Ascending aorta (tissue), 2 donors: ENCODE measurements at regions not wholly inside any gene's neighbourhood (a gene's known extent, or its start where the extent isn't known, plus 50 kb on each side); places are given as distances from the start of the nearest gene placed in this dataset.

Source experiments
- DNase-seq, 2 donors: peaks; one replicate each; pipeline ENCODE4 v3.0.0-alpha.2; 2019; ENCODE audit warnings: low spot score in 2 of 2
- H3K27ac ChIP-seq, 2 donors: fragments of 200-600 bp; sonication (generic); one replicate each; pipeline ENCODE4 v1.5.1; 2016 to 2017; ENCODE audit warnings: mild to moderate bottlenecking in 1 of 2
- H3K27me3 ChIP-seq: fragments of 200-600 bp; sonication (generic); one replicate; pipeline ENCODE4 v1.5.1; 2017
- H3K36me3 ChIP-seq, 2 donors: fragments of 200-600 bp; sonication (generic); one replicate each; pipeline ENCODE4 v1.5.1; 2016
- H3K4me1 ChIP-seq, 2 donors: fragments of 200-600 bp; sonication (generic); one replicate each; pipeline ENCODE4 v1.5.1; 2016 to 2017; ENCODE audit warnings: mild to moderate bottlenecking in 1 of 2
- H3K4me3 ChIP-seq, 2 donors: fragments of 200-600 bp; sonication (generic); one replicate each; pipeline ENCODE4 v1.5.1; 2016 to 2017; ENCODE audit warnings: mild to moderate bottlenecking in 1 of 2
- H3K9me3 ChIP-seq, 2 donors: fragments of 200-600 bp; sonication (generic); one replicate each; pipeline ENCODE4 v1.5.1; 2016
- intact Hi-C: fragments of 100-400 bp; cut with DNase I; formaldehyde crosslinking; loops from one replicate; pipeline ENCODE4 v1.15.1; 2023
- TF ChIP-seq, protein P1 (sequence below), 3 experiments: fragments of 200-600 bp in 2 of 3; fragments of 450-650 bp in 1 of 3; sonication (generic) in 2 of 3; IDR thresholded peaks; one replicate each; pipeline ENCODE4 v1.5.1; 2016 to 2019; ENCODE audit warnings: antibody characterized with exemption in 3 of 3, mild to moderate bottlenecking in 1 of 3, moderate library complexity in 1 of 3

GRCh38 chr5:61813361-61813760 is 481.3 kb downstream of the ZSWIM6 start:
- H3K27ac ChIP-seq: no peak overlapping the region
- H3K36me3 ChIP-seq: no peaks in the 10 kb centered on the region
- H3K4me3 ChIP-seq: no peak overlapping the region
- intact Hi-C loops: no loop called here
- TF ChIP-seq, protein P1, sequence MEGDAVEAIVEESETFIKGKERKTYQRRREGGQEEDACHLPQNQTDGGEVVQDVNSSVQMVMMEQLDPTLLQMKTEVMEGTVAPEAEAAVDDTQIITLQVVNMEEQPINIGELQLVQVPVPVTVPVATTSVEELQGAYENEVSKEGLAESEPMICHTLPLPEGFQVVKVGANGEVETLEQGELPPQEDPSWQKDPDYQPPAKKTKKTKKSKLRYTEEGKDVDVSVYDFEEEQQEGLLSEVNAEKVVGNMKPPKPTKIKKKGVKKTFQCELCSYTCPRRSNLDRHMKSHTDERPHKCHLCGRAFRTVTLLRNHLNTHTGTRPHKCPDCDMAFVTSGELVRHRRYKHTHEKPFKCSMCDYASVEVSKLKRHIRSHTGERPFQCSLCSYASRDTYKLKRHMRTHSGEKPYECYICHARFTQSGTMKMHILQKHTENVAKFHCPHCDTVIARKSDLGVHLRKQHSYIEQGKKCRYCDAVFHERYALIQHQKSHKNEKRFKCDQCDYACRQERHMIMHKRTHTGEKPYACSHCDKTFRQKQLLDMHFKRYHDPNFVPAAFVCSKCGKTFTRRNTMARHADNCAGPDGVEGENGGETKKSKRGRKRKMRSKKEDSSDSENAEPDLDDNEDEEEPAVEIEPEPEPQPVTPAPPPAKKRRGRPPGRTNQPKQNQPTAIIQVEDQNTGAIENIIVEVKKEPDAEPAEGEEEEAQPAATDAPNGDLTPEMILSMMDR (IDR thresholded peaks at IDR 0.05): no peak
- H3K9me3 ChIP-seq: no peaks in the 10 kb centered on the region
- no peak for DNase-seq
- H3K4me1 ChIP-seq: no peaks in the 10 kb centered on the region
- peaks cover 3% of the 10 kb centered on the region for H3K27me3 ChIP-seq

- Histone ChIP-seq H3K4me1 (no peaks in the 10 kb centered on the region), H3K4me3 (no peak overlapping the region), H3K9me3 (no peaks in the 10 kb centered on the region), H3K27ac (no peak overlapping the region), H3K36me3 (no peaks in the 10 kb centered on the region), H3K27me3 (peaks cover 3% of the 10 kb centered on the region)
- no peak for DNase-seq
- intact Hi-C loops: no loop called here
- TF ChIP-seq, protein P1 (IDR thresholded peaks at IDR 0.05): no peak
Observed at GRCh38 chr5:61815339-61815738, 483.3 kb downstream of the ZSWIM6 start.

GRCh38 chr5:61816146-61816545 is 484.1 kb downstream of the ZSWIM6 start:
- no peaks in the 10 kb centered on the region for H3K36me3 ChIP-seq
- H3K4me1 ChIP-seq: no peaks in the 10 kb centered on the region
- intact Hi-C loops: no loop called here
- H3K9me3 ChIP-seq: no peaks in the 10 kb centered on the region
- no peak for DNase-seq
- no peak overlapping the region for H3K4me3 ChIP-seq
- H3K27ac ChIP-seq: no peak overlapping the region
- TF ChIP-seq, protein P1 (IDR thresholded peaks at IDR 0.05): no peak
- peaks cover 3% of the 10 kb centered on the region for H3K27me3 ChIP-seq

DNA sequence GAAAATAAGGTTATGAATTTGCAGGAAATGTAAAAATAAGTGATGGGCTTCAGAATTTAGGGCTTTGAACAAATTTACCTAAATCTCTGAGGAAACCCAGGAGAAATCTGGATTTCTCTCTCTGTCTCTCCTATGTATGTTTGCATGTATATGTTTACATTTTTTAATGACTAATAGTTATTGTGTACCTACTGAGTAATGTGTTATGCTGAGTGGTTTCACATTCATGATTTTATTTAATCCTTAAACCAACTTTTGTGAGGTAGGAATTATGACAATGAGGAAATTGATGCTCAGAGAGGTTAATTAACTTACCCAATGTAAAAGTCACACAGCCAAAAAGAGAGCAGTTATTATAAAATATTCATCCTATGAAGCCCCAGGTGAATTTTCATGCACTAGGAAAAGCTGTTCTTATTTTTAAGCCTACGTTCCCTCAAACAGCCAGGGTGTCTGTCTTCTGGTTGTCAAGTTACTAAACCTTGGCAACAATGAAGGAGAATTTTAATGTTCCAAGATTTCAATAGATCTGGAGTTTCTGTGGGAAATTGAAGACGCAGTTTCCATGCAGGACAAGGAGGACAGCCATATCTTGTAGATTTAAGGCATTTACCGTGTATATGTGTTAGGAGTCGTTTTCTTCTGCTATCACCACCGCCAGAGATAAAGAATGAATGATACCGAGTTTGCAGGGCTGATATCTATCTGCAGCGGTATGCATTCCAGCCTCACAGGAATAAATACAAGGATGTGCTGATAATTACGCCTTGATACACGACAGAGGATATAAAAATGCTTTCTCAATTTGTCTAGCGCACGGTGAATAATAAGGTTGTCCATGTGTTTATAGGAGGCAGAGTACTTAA is 484.8 kb downstream of the ZSWIM6 start:
- Histone ChIP-seq H3K9me3 (no peaks in the 10 kb centered on the region), H3K36me3 (no peaks in the 10 kb centered on the region), H3K27me3 (peaks cover 3% of the 10 kb centered on the region), H3K4me3 (no peak overlapping the region), H3K4me1 (no peaks in the 10 kb centered on the region), H3K27ac (no peak overlapping the region)
- intact Hi-C loops: no loop called here
- TF ChIP-seq, protein P1 (IDR thresholded peaks at IDR 0.05): no peak
- no peak for DNase-seq

DNA sequence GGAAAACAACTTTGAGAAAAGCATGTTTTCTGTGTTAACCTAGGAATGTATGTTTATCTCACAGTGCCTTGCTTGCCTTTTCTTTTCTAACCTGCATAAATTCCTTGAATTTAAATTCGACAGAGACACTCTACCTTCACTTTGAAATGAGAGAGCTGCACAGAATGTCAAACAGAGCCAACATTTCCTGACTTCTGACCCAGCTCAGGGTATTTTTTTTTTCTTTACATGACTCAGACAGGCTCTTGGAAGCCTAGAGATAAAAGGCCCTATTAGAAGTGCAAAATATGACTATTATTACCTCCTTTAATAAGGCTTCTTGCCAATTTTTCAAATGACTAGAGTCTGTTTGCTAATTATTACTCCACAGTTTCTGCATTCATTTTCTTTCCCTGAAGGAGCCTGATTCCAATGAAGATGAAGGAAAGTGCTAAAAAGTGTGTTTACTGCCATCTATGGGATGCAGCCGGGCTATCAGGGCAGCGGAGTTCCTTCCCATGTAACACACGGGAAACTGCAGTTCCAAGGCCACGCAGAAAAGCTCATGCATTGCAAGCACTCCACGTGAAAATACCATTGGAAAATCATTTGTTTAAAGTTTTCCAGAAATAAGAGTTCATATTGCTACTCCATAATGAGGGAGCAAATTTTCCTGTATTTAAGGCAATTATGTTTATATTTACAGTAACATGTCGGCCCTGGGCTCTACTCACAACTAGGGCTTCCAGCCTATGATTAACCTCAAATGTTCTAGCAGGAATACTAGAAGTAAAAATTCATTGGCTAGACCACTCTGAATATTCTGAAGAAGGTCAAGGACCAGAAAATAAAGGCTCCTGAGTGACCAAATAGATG is 485.6 kb downstream of the ZSWIM6 start:
- H3K36me3 ChIP-seq: no peaks in the 10 kb centered on the region
- H3K4me3 ChIP-seq: no peak overlapping the region
- H3K9me3 ChIP-seq: no peaks in the 10 kb centered on the region
- no peak for DNase-seq
- no peaks in the 10 kb centered on the region for H3K4me1 ChIP-seq
- TF ChIP-seq, protein P1 (IDR thresholded peaks at IDR 0.05): peak in 1 of 3 experiments; percentile 46
- H3K27ac ChIP-seq: no peak overlapping the region
- H3K27me3 ChIP-seq: peaks cover 3% of the 10 kb centered on the region
- intact Hi-C loops: no loop called here
